MM.1S (cell line): ENCODE measurements at regions not wholly inside any gene's neighbourhood (a gene's known extent, or its start where the extent isn't known, plus 50 kb on each side); places are given as distances from the start of the nearest gene placed in this dataset.

ENCODE experiments used
- CTCF ChIP-seq: fragments of 300-600 bp; sonication (generic); IDR thresholded peaks from 2 replicates; pipeline ENCODE4 v1.5.1; 2016; ENCODE audit warnings: antibody characterized with exemption, low read length, mixed read lengths
- EZH2 ChIP-seq: fragments of 300-600 bp; sonication (generic); optimal IDR thresholded peaks from 2 replicates; pipeline ENCODE3; 2017; ENCODE audit warnings: low read depth, mild to moderate bottlenecking, antibody characterized with exemption, low read length, mixed read lengths
- EZH2phosphoT487 ChIP-seq: fragments of 300-600 bp; sonication (generic); IDR thresholded peaks from 2 replicates; pipeline ENCODE4 v1.6.1; 2018; ENCODE audit warnings: antibody characterized with exemption, low read length

- TF ChIP-seq CTCF (no peak), EZH2 (no peak), EZH2phosphoT487 (no peak)
Measured at GRCh38 chr4:83862471-83862870, 326.6 kb downstream of the GPAT3 start.
